GM12892 (cell line): ENCODE measurements at regions not wholly inside any gene's neighbourhood (a gene's known extent, or its start where the extent isn't known, plus 50 kb on each side); places are given as distances from the start of the nearest gene placed in this dataset.

ENCODE experiments used
- POLR2A ChIP-seq: IDR thresholded peaks from 2 replicates; pipeline ENCODE4 v1.6.1; 2011; ENCODE audit warnings: low read depth, low read length, control low read depth
- POLR2AphosphoS5 ChIP-seq: IDR thresholded peaks from 2 replicates; pipeline ENCODE4 v1.6.1; 2011; ENCODE audit warnings: low read depth, low read length, control low read depth

DNA sequence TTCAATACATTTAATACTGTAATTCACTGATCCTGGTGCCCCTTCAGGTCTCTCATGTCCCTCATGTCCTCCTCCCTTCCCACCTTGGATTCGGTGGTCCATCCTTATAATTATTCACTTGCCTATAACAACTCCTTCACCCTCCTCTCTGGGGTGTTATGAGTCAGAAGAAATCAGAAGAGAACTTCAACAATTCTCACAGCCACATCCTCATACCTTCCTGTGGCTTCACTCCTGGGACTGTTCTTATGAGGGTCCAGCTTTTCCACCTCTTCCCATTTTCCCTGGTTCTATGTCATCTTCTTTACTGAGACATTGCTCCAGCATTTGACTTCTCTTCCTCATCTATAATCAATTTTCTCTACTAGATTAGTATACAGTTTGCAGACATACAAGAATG is 406.1 kb downstream of the NR2F1-AS1 start:
- TF ChIP-seq POLR2A (no peak), POLR2AphosphoS5 (no peak)
